HS-5 (cell line): ENCODE measurements at regions not wholly inside any gene's neighbourhood (a gene's known extent, or its start where the extent isn't known, plus 50 kb on each side); places are given as distances from the start of the nearest gene placed in this dataset.
A peak's percentile ranks its signal among the peaks of the same experiment; 100 is the strongest.

Experiments used
- DNase-seq: peaks from one replicate; pipeline ENCODE4 v3.0.0-alpha.2; 2012; ENCODE audit warnings: low read depth

DNA sequence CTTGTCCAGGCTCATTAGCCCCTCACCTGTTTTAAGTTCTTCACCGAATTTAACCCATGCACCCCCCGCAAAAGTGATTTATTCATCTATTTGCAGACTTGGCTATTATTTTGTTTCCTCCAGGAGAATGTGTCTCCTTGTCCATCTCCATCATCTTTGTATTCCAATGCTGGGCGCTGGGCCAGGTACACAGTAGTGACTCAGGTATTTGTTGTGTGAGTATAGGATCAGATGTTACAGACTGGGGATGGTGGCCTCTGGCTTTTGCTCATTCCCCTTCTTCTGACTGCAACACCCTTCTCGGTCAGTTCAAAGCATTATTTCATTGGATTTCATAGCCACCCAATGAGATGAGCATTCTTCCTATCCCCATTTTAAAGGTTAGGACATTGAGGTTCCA is 408.2 kb downstream of the MN1 start:
- no peak for DNase-seq

DNA sequence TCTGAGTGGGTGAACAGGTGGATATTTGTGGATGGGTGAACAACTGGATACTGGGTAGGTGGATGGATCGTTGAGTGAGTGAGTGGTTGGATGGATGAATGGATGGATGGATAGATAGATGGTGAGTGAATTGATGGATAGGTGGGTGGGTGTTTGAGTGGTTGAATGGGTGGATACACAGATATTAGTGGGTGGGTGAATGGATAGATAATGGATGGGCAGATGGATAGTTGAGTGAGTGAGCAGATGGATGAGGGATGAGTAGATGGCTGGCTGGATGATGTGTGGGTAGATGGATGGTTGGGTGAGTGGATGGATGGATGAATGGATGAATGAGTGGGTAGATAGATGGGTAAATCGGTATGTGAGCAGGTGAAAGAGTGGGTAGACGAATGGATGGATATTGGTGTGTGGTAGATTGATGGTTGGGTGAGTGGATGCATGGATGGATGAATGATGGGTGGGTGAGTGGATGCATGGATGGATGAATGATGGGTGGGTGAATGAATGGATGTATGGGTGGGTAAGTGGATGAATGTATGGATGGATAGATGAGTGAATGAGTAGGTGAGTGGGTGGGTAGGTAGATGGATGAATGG is 406.7 kb downstream of the MN1 start:
- DNase-seq = no peak

DNA sequence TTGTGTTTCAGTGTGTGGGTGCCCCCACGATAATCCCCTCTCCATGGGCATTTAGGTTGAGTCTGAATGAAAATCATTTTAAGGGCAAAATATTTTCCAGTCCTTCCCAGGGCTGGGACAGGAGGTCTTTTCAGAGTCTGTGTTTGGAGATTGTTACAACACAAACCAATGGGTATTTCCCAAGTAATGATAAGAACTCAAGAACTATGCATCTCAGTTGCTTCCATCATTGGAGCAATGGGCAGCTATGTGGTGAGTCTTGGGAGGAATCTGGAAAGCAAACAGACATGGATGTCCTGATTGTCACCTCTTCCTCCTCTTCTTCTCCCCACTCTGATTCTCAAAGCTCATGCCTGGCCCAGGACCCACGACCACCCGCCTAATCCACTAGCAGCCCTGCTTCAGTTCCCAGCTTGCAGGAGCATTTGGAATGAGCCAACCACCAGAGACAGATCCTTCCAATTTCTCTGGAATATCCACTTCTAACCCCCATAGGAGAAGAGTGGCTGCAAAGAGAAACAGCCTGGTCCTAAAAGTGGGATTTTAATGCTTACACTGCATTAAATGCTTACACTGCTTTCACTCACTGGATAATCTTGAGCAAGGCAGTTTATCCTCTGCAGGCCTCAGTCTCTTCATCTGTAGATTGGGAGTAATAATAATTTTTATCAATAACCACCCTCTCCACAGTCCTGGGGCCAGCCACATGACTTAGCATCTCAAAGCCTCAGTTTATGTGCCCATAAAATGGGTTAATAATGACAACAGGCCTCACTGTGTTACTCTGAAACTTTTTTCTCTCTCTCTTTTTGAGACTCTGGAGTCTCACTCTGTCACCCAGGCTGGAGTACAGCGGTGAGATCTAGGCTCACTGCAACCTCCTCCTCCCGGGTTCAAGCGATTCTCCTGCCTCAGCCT is 404.3 kb downstream of the MN1 start:
- DNase-seq = no peak

DNA sequence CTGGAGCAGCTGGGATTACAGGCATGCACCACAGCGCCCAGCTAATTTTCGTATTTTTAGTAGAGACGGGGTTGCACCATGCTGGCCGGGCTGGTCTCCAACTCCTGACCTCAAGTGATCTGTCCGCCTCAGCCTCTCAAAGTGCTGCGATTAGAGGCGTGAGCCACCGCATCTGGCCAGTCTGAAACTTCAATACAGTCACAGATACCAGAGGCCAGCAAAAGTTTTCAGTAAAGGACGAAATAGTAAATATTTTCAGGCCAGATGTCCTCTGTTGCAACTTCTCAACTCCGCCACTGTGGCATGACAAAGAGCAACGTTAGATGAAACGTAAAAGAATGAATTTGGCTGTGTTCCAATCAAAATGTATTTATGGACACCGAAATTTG is 403.6 kb downstream of the MN1 start:
- DNase-seq = no peak

DNA sequence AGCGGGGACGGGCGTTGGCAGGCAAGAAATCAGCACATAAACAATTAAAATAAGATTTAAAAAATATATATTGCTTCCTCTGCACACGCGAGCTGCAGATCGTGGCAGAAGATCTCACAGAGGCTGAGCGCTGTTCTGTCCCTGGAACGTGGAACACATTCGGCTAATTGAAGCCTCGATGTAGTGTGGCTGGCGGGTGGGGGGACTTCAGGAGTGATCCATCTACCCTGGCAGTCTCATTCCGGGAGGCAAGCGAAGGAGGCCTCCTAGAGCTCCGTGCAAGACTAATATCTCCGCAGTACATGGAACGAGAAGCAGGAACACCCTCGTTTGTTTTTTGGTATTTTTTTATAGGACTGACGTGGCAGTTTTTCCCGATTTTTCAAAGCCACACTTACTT is 402.4 kb downstream of the MN1 start:
- no peak for DNase-seq

DNA sequence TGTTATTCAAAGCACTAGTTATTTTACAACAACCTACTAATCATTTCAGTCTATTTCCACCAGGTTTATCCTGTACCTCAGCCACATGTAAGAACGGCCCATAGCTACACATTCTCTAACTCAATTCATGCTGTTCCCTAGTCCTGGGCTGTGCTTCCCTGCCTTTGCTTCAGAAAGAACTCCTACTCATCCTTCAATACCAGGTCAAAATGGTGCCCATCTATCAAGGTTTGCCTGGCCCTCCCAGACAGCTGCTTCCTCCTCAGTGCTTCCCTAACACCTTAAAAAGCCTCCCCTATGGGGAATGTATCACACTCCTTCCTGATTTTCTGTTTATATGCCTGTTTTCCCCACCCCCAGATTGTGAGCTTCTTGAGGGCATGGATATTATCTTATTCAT is 400.7 kb downstream of the MN1 start:
- DNase-seq = no peak

DNA sequence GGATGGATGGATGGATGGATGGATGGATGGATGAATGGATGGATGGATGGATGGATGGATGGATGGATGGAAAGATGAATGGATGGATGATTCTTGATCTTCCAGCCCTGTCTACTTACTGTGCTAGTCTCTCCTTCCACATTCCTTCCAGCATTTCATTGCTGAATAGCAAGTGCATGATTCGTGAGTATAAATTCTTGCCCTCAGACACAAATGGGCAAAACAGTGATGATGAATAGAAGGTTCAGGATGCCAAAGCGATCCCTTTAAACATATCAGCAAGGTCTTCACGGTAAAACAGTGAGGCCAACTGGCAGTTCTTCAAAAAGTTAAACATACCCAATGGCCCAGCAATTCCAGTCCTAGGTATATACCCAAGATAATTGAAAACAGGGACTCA is 400.2 kb downstream of the MN1 start:
- DNase-seq = no peak

DNA sequence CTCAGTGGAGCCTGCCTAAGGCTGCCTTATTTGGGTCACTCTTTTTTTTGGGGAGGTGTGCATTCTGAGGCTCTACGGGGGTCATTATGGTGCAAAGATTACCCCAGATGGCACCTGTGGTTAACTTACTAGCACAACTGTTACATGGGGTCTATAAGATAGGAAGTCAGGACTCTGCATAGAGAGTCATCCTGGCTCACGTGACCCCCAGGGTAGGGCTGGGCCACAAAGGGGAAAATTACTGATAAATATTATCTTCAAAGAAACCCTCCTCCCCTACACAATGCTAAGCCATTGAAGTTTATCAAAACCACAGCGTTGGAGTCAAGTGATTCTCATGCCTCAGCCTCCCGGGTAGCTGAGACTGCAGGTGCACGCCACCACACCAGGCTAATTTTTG is 397.1 kb downstream of the MN1 start:
- DNase-seq = no peak

DNA sequence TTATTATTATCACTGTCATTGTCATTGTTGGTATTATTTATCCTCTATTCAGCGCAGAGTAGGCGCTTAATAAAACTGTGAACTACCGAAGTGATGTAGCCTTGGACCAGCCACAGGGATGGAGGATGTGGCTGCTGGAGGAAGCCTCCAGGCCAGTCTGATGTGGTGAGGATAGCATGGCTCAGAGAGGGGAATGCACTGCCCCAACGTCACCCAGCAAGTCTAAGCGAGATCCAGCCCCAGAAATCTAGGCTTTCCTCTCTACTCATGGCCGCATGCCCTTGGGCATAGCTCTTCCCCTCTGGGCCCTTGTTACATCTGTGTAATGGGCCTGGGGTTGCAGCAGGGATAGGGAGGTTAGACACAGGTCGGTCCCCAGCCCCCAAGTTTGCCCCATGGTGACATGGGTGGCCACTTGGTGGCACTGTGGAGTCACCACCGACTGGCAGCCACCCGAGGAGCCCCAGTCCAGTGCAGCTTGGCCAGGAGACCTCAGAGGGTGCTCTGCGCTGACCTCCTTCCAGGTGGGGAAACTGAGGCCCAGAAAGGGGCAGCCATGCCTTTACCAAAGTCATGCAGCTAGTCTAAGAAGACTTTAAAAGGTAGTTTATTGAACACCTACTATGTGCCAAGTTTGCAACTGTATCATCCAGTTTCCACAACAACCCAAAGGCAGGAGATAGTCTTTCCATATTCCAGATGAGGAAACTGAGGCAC is 395.7 kb downstream of the MN1 start:
- no peak for DNase-seq

DNA sequence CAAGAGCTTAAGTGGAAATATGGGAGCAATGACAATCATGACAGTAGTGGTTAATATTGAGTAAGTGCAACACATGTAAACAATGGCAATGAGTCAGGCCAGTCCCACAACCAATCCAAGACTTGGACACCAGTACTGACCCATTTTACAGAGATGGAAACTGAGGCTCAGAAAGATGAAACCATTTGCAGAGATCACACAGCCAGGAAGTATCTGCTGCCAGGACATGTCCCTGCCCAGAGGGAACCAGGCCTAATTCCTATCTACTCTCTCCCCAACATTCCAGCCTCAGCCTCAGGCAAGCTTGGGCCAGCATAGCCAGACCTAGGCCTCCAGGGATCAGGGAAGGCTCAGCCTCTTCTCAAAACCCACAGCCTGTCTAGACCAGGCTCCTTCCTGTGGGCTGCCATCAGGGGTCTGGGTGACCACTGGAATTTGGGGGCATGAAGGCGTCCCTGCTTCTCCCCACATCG is 395.1 kb downstream of the MN1 start:
- DNase-seq = no peak

DNA sequence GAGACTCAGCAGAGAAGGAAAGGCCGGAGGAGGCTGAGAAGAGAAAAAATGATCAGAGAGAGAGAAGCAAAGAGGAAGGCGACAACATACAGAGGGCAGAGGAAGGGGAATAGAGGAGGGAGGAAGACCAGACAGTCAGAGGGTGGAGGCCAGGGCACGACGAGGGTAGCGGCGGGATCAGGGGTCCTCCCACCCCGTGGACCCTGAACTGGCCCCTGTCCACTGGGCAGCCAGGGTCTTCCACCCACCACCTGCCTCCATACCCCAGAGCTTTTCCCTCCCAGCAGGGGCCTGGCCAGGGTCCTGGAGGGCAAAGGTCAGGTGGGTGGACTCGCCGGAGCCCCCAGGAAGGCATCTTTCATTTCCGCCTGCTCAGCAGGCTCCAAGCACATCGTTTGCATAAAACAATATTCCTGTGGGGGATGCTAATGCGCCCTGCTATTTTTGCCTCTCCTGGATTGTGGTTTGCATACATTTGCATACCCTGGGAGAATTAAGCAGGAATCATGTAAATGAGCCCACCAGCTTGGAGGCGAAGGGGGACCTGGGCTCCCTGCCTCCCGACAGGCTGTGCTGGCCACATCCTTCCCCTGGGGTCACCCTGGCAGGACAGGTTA is 394.1 kb downstream of the MN1 start:
- DNase-seq = no peak

DNA sequence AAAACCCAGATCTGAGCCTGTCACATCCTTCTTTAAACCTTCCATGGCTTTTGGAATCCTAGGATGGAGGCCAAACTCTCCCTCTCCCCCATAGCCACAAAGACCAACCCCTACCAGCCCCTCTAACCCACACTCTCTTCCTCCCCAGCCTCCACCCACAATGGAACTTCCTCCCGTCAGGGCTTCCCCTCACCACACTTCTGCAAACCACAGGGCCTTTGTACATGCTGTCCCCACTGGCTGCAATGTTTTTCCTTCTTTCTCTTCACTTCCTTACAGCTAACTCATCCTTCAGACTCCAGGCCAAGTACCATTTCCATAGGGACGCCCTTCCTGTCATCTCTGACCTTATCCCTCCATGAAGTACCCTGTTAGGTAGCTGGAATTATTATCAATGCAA is 393.5 kb downstream of the MN1 start:
- no peak for DNase-seq

DNA sequence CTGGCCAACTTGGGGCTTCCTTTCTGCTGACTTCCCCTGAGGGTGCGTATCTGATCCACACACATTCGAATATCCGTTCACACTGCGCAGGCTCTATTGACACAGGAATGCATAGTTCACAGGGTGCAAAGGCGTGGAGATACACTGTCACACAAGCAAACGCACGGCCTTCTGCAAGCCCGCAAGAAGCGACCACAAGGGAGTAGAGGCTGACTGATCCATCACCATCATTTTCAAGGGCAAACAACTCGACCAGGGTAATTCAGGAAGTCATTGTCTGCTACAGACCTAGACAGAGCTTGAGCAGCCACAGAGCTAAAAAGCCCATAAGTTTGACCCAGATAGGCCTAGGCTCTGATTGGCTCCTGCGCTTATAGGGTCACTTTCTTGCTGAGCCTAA is 392.3 kb downstream of the MN1 start:
- no peak for DNase-seq

DNA sequence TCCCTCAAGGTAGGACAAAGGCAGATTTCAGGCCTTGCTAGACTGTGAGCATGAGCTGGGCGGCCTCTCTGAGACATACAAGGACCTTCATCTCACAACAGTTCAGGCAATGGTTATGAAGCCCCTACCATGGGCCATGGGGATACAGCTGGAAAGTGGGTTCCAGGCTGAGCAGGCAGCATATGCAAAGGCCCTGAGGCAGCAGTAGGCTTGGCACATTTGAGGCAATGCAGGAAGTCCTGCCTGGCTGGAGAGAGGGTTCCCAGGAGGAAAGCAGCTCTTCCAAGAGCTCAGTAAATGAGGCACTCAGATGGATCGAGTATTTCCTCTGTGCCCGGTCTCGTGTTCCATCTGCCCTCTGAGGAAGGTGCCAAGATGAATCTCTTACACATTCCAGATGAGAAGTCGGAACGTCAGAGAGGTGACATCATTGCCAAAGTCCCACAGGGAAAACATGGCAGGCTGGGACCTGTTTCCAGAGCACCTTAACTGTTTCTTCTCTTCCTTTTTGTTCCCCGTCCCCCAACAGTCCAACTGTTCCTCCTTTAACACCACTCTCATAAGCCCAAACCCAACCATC is 388.6 kb downstream of the MN1 start:
- DNase-seq = no peak

DNA sequence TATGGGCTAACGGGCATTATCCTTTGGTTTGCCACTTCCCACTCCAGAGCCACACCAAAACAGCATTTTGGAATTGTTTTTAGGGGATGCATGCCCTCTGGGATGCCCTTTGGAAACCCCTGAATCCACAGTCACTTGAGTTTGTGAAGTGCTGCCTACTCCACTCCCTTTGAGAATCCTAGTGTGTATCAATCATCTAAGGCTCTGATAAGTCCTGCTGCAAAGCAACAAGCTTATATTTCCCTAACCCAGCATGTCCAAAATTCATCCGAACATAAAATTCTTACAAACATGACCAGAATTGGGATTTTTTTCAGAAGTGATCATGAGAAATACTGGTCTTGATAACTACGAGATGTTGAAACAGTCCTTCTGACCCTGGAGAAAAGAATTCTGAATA is 387.9 kb downstream of the MN1 start:
- DNase-seq = no peak

DNA sequence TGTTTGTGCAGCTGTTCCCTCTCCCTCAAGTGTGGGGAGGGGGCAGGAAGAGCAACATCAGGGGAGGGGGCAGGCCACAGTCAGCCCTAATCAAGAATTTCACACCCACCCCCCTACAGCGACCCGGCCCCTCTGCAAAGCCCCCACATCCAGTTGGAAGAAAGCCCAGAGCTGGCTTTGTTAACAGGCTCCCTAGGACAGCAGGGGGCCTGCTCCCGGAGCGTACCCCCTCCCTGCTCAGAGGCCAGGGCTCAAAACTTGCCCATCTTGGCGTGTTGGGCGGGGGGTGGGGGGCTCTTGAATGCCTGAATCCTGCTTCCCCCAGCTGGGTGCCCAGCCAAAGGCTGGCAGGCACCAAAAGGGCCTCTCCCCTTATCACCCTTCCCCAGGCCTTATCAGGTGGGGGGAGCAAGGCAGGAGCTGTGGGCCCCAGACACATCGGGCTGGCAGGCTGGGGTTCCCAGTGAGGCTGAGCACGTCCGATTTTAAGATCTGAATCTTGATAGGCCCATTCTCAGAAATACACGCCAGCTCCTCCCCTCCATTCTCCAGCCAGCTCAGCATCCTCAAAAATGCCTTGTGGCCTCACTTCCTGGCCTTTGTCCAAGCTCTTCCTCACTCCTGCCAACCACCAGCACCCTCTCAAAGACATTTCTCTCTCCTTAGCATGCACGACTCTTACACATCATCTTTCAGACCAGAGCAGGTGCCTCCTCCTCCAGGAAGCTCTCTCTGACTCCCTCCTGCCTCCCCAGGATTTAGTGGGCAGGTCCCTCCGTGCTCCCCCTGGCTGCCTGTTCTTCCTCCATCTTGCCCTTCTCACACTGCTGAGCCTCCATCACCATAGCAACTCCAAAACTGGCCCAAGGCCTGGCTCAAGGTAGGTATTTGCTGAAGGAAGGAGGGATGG is 384.8 kb downstream of the MN1 start:
- peak; percentile 70 for DNase-seq

DNA sequence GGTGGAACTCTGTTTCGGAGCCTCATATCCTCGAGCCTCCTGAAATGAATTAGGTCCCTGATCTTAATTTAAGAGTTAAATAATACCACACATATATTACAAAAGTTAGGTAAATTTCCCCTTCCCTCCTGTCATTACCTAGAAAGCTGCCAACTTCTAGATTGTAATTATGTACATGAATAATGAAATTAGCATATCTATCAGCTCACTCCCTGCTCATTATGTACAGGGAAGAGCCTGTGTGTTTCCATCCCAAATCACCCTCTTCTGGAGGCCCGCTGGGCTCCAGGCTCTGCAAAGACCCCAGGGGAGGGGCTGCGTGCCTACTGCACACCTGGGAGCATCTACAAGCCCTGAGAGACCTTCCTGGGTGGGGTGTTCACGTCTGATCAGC is 384.1 kb downstream of the MN1 start:
- no peak for DNase-seq

DNA sequence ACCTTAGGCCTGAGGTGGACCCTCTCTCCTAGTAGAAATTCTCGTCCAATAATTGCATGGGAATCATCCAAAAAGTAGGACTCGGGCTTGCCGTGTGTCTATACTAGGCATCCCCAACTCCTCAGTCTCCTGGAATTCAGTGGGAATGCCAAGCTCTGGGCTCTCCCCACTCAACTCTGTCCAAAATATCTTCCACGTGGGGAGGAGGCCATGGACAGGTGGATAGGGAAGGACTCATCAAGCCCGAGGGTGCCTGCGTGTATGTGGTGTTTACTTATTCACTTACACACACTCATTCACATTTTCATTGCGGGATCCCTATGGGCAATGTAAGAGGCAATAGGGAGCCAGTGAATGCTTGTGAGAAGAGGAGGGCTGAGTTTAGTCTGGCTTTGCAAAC is 383.3 kb downstream of the MN1 start:
- DNase-seq = no peak

DNA sequence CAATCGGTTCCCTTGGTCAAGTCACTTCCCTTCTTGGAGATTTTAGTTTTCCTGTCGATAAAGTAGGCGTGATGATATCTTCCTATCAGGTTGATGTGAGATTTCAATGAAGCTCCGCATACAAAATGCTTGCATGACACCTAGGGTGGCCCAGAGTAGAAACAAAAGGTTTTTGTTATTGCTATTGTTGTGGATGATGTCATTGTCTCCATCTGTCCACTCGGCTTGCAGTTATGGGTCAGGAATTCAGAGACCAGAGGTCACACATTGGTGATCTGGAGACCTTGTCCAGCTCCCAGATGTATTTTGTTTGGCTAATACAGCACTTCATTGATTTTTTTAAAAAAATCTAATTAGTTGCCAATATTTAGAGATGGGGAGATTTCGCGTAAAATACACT is 382.1 kb downstream of the MN1 start:
- DNase-seq = no peak

DNA sequence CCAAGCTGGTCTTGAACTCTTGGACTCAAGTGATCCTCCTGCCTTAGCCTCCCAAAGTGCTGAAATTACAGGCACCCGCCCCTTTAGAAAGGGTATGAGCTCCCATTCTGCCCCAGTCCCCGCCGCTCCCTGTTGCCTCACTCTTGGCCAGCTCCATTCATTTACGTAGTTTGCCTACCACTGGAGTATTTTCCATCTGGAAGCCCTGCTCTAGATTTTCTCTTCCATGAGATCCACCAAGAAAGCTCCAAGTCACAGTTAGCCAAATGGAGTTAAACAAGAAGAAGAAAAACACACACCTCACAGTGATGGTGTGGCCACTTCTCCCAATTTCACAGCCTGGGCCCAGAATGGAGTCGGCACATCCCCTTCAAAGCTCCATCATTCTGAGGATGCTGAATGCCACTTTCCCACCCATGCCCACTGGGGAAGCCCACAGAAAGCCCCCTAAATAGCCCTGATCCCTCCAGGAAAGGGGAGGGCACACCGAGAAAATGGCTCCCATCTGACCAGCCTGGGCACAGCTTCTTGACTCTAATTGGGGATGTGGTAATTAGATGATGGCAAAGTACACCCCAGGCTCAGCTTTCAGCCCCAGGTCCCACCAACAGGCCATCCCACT is 381.2 kb downstream of the MN1 start:
- no peak for DNase-seq
